GM23338 (cell line): ENCODE measurements at regions not wholly inside any gene's neighbourhood (a gene's known extent, or its start where the extent isn't known, plus 50 kb on each side); places are given as distances from the start of the nearest gene placed in this dataset.
"Not testable (repeated sequence)": the region's sequence is repeated elsewhere in the genome, so short reads cannot be mapped to it uniquely, and the experiment has no call there.

Experiments
- ATAC-seq: fragments of 200-7000 bp; cut with Tn5 transposase; 3 replicates; pipeline ENCODE4 v1.9.1; 2020
- DNase-seq: peaks from one replicate; pipeline ENCODE4 v3.0.0-alpha.2; 2015; ENCODE audit warnings: low spot score
- H2AFZ ChIP-seq: fragments of 200-600 bp; sonication (generic); 2 replicates; pipeline ENCODE4 v1.8.0; 2016; ENCODE audit warnings: antibody characterized with exemption, mild to moderate bottlenecking, moderate library complexity
- H3F3A ChIP-seq: fragments of 200-600 bp; sonication (generic); replicated peaks from 2 replicates; pipeline ENCODE4 v1.8.0; 2017; ENCODE audit warnings: antibody characterized with exemption, mixed run types, low read depth
- H3K27ac ChIP-seq: fragments of 200-600 bp; sonication (generic); 2 replicates; pipeline ENCODE4 v1.6.1; 2016; ENCODE audit warnings: low read depth
- H3K27me3 ChIP-seq: fragments of 200-600 bp; sonication (generic); 2 replicates; pipeline ENCODE4 v1.8.0; 2016; ENCODE audit warnings: mild to moderate bottlenecking, mixed run types, moderate library complexity; ENCODE audit not compliant: insufficient read depth
- H3K36me3 ChIP-seq: fragments of 200-600 bp; sonication (generic); 2 replicates; pipeline ENCODE4 v1.8.0; 2016; ENCODE audit warnings: mild to moderate bottlenecking; ENCODE audit not compliant: insufficient read depth
- H3K4me1 ChIP-seq: fragments of 200-600 bp; sonication (generic); 2 replicates; pipeline ENCODE4 v1.8.0; 2016; ENCODE audit warnings: mild to moderate bottlenecking, moderate library complexity; ENCODE audit not compliant: insufficient read depth
- H3K4me2 ChIP-seq: fragments of 200-600 bp; sonication (generic); 2 replicates; pipeline ENCODE4 v1.7.1; 2017; ENCODE audit warnings: mixed run types
- H3K4me3 ChIP-seq: fragments of 200-600 bp; sonication (generic); 2 replicates; pipeline ENCODE4 v1.6.1; 2016; ENCODE audit warnings: mixed run types
- H3K79me2 ChIP-seq: fragments of 200-600 bp; sonication (generic); replicated peaks from 2 replicates; pipeline ENCODE4 v1.8.0; 2017; ENCODE audit warnings: mild to moderate bottlenecking; ENCODE audit not compliant: insufficient read depth
- H3K9me2 ChIP-seq: fragments of 200-600 bp; sonication (generic); 2 replicates; pipeline ENCODE4 v1.8.0; 2017; ENCODE audit not compliant: insufficient read depth
- H4K20me1 ChIP-seq: fragments of 200-600 bp; sonication (generic); replicated peaks from 2 replicates; pipeline ENCODE4 v1.8.0; 2017; ENCODE audit warnings: mild to moderate bottlenecking; ENCODE audit not compliant: insufficient read depth
- H3K27ac Mint-ChIP-seq: 2 replicates; pipeline ENCODE4 v1.8.0; 2020; ENCODE audit warnings: inconsistent platforms, mild to moderate bottlenecking, moderate library complexity, mixed read lengths
- H3K27me3 Mint-ChIP-seq: 3 replicates; pipeline ENCODE4 v1.8.0; 2022; ENCODE audit warnings: low read depth, mild to moderate bottlenecking, moderate library complexity, mixed read lengths, inconsistent platforms; ENCODE audit not compliant: insufficient read depth, poor library complexity
- H3K36me3 Mint-ChIP-seq: 3 replicates; pipeline ENCODE4 v1.8.0; 2021; ENCODE audit warnings: low read depth, mild to moderate bottlenecking, inconsistent platforms, moderate library complexity, mixed read lengths
- H3K4me1 Mint-ChIP-seq: 3 replicates; pipeline ENCODE4 v1.8.0; 2020; ENCODE audit warnings: mild to moderate bottlenecking, inconsistent platforms, mixed read lengths
- H3K4me3 Mint-ChIP-seq: 3 replicates; pipeline ENCODE4 v1.8.0; 2021; ENCODE audit warnings: moderate library complexity, mild to moderate bottlenecking, inconsistent platforms, mixed read lengths
- H3K9me3 Mint-ChIP-seq: 3 replicates; pipeline ENCODE4 v1.8.0; 2020; ENCODE audit warnings: moderate library complexity, mild to moderate bottlenecking, inconsistent platforms, mixed read lengths
- CREB1 ChIP-seq: fragments of 250-450 bp; sonication (Bioruptor Pico); IDR thresholded peaks from 2 replicates; pipeline ENCODE4 v1.5.0; 2020; ENCODE audit warnings: low read depth, mild to moderate bottlenecking, moderate library complexity
- EZH2 ChIP-seq: fragments of 200-600 bp; sonication (generic); IDR thresholded peaks from one replicate; pipeline ENCODE4 v1.8.0; 2017; ENCODE audit warnings: antibody characterized with exemption, mild to moderate bottlenecking, low read depth; ENCODE audit not compliant: unreplicated experiment
- JUNB ChIP-seq: IDR thresholded peaks from one replicate; pipeline ENCODE4 v1.6.1; 2016; ENCODE audit warnings: antibody characterized with exemption; ENCODE audit not compliant: unreplicated experiment
- POLR2AphosphoS5 ChIP-seq: IDR thresholded peaks from 2 replicates; pipeline ENCODE4 v1.6.1; 2016; ENCODE audit warnings: antibody characterized with exemption, low read depth
- STAT1 ChIP-seq: IDR thresholded peaks from one replicate; pipeline ENCODE4 v1.6.1; 2016; ENCODE audit warnings: antibody characterized with exemption; ENCODE audit not compliant: unreplicated experiment
- ZNF114 ChIP-seq: fragments of 250-450 bp; sonication (Bioruptor Pico); IDR thresholded peaks from 2 replicates; pipeline ENCODE4 v1.5.0; 2020; ENCODE audit warnings: mild to moderate bottlenecking, moderate library complexity
- ZNF331 ChIP-seq: fragments of 250-450 bp; sonication (Bioruptor Pico); IDR thresholded peaks from 2 replicates; pipeline ENCODE4 v1.5.0; 2020; ENCODE audit warnings: low read depth, mild to moderate bottlenecking, moderate library complexity
- TF ChIP-seq, protein P1 (sequence below): IDR thresholded peaks from one replicate; pipeline ENCODE4 v1.6.1; 2018; ENCODE audit warnings: antibody characterized with exemption; ENCODE audit not compliant: unreplicated experiment

DNA sequence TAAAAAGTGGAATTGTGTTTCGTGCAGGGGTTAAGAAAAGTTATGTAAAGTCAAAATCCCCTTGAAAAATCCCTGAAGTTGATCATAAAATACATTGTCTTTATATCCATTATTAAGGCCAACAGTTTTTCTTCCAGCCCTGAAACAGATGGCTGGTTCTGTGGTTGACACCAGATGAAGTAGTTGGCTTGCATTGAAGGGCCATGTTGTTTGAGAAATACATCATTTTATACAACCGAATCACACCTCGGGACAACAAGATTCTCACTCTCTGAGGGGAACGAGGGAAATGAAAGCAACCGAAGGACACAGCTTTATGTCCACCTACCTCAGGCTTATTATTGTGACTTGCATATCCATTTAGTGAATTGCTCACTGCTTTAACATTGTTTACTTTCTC lies 126.0 kb upstream of the MITF start:
- Mint-ChIP-seq H3K36me3 (0 out of 3 replicates have a peak, but pooled peaks cover 3% of the 10 kb centered on the region), H3K9me3 (peaks cover 9% of the 10 kb centered on the region; the same call in 1 of the 3 replicates), H3K27me3 (no peaks in the 10 kb centered on the region), H3K4me1 (no peaks in the 10 kb centered on the region), H3K4me3 (no peak overlapping the region), H3K27ac (no peak overlapping the region)
- Histone ChIP-seq H2AFZ (no peak overlapping the region), H3K27me3 (no peaks in the 10 kb centered on the region), H3F3A (no peaks in the 10 kb centered on the region), H3K4me2 (no peak overlapping the region), H3K9me2 (no peaks in the 10 kb centered on the region; the same call in 1 of the 2 replicates), H3K4me1 (no peaks in the 10 kb centered on the region), H3K4me3 (no peak overlapping the region), H3K79me2 (no peaks in the 10 kb centered on the region), H3K27ac (no peak overlapping the region), H3K36me3 (no peaks in the 10 kb centered on the region), H4K20me1 (no peaks in the 10 kb centered on the region)
- ATAC-seq (no peak), DNase-seq (no peak)
- TF ChIP-seq POLR2AphosphoS5 (no peak), JUNB (no peak), EZH2 (no peak)

DNA sequence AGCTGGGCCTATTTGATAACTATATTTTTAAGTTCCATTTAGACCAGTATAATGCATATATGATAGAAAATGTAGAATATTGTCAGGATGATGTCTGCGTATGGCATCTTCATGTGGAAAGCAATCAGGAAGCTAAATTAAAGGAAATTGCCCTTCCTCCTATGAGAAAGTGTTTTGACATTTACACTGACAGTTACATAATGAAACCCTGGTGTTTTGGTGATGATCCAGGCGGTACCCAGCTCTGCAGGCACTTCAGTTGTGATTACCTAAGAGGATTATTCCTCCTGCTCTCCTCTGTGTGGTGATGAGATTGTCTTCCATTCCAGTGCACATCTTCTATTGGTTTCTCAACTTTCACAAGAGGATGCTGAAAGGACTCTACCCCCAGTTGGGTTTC lies 126.5 kb upstream of the MITF start:
- H3K27me3 ChIP-seq, result no peaks in the 10 kb centered on the region
- ATAC-seq, result no peak

DNA sequence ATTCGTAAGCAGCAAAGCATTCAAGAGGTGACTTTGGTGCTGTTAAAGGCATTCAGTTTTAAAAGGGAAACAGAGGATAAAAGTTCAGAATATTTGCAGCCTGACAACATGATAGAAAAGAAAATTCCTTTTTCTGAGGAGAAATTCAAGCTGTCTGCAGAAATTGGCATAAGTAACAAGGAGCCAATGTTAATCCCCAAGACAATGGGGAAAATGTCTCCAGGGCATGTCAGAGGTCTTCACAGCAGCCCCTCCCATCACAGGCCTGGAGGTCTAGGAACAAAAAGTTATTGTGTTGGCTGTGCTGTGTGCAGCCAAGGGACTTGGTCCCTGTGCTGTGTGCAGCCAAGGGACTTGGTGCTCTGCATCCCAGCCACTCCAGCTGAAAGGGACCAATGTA lies 129.7 kb upstream of the MITF start:
- not testable (repeated sequence) for H3K27ac ChIP-seq, H3F3A ChIP-seq, H3K4me1 ChIP-seq, H3K36me3 ChIP-seq, H3K4me2 ChIP-seq, H3K27ac Mint-ChIP-seq, DNase-seq, H4K20me1 ChIP-seq, H3K9me3 Mint-ChIP-seq, H3K79me2 ChIP-seq, H3K9me2 ChIP-seq, H2AFZ ChIP-seq, H3K36me3 Mint-ChIP-seq, H3K27me3 ChIP-seq, H3K4me3 Mint-ChIP-seq, H3K4me3 ChIP-seq, H3K27me3 Mint-ChIP-seq, ATAC-seq, H3K4me1 Mint-ChIP-seq

More for the DNA sequence above, 126.5 kb upstream of the MITF start:
- H3K4me3 ChIP-seq, result no peak overlapping the region
- no peak overlapping the region for H2AFZ ChIP-seq
- TF ChIP-seq STAT1, result no peak
- no peak for TF ChIP-seq CREB1 (CRISPR knock-in tag)
- TF ChIP-seq ZNF331, result no peak
- TF ChIP-seq ZNF114 (CRISPR knock-in tag), result no peak
- no peak for TF ChIP-seq JUNB
- TF ChIP-seq, protein P1, sequence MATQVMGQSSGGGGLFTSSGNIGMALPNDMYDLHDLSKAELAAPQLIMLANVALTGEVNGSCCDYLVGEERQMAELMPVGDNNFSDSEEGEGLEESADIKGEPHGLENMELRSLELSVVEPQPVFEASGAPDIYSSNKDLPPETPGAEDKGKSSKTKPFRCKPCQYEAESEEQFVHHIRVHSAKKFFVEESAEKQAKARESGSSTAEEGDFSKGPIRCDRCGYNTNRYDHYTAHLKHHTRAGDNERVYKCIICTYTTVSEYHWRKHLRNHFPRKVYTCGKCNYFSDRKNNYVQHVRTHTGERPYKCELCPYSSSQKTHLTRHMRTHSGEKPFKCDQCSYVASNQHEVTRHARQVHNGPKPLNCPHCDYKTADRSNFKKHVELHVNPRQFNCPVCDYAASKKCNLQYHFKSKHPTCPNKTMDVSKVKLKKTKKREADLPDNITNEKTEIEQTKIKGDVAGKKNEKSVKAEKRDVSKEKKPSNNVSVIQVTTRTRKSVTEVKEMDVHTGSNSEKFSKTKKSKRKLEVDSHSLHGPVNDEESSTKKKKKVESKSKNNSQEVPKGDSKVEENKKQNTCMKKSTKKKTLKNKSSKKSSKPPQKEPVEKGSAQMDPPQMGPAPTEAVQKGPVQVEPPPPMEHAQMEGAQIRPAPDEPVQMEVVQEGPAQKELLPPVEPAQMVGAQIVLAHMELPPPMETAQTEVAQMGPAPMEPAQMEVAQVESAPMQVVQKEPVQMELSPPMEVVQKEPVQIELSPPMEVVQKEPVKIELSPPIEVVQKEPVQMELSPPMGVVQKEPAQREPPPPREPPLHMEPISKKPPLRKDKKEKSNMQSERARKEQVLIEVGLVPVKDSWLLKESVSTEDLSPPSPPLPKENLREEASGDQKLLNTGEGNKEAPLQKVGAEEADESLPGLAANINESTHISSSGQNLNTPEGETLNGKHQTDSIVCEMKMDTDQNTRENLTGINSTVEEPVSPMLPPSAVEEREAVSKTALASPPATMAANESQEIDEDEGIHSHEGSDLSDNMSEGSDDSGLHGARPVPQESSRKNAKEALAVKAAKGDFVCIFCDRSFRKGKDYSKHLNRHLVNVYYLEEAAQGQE, result no peak
- no peak for TF ChIP-seq EZH2
- no peak overlapping the region for H3K27ac ChIP-seq
- peaks cover 9% of the 10 kb centered on the region; the same call in 1 of the 3 replicates for H3K9me3 Mint-ChIP-seq
- no peaks in the 10 kb centered on the region for H4K20me1 ChIP-seq
- H3K4me2 ChIP-seq, result no peak overlapping the region
- no peaks in the 10 kb centered on the region; the same call in 1 of the 2 replicates for H3K9me2 ChIP-seq
- H3K79me2 ChIP-seq, result no peaks in the 10 kb centered on the region
- DNase-seq, result no peak
- no peak overlapping the region for H3K27ac Mint-ChIP-seq
- no peaks in the 10 kb centered on the region for H3K27me3 Mint-ChIP-seq
- no peaks in the 10 kb centered on the region for H3K4me1 Mint-ChIP-seq
- H3K36me3 Mint-ChIP-seq, result 0 out of 3 replicates have a peak, but pooled peaks cover 3% of the 10 kb centered on the region
- H3K4me1 ChIP-seq, result no peaks in the 10 kb centered on the region
- no peak overlapping the region for H3K4me3 Mint-ChIP-seq
- H3K36me3 ChIP-seq, result no peaks in the 10 kb centered on the region
- no peaks in the 10 kb centered on the region for H3F3A ChIP-seq
